ENCODE measurements at regions not wholly inside any gene's neighbourhood (a gene's known extent, or its start where the extent isn't known, plus 50 kb on each side); places are given as distances from the start of the nearest gene placed in this dataset.

GRCh38 chr1:212525479-212526110 is 83.0 kb upstream of the ATF3 start:
- Histone ChIP-seq H3K9me3 (ENCODE audit: insufficient read depth, low read length) (no peaks in the 10 kb centered on the region), H3K4me3 (ENCODE audit: insufficient read depth, low read length, poor library complexity, severe bottlenecking) (no peak overlapping the region), H3K4me2 (ENCODE audit: low read depth, low read length, poor library complexity, severe bottlenecking) (no peak overlapping the region), H3F3A (ENCODE audit: insufficient read depth) (no peaks in the 10 kb centered on the region), H4K20me1 (ENCODE audit: low read depth, low read length) (no peaks in the 10 kb centered on the region), H3K79me2 (ENCODE audit: insufficient read depth, low read length) (no peaks in the 10 kb centered on the region), H3K27me3 (ENCODE audit: low read length) (no peaks in the 10 kb centered on the region), H3K9me2 (replicated peaks; ENCODE audit: insufficient read depth, low read length) (no peaks in the 10 kb centered on the region), H3K9ac (ENCODE audit: low read length) (no peak overlapping the region), H3K27ac (ENCODE audit: low read depth, low read length) (no peak overlapping the region), H2AFZ (ENCODE audit: low read depth, low read length, severe bottlenecking) (no peak overlapping the region), H3K36me3 (ENCODE audit: low read length) (no peaks in the 10 kb centered on the region)
- no peak for TF ChIP-seq CTCF (IDR thresholded peaks at IDR 0.05; ENCODE audit: insufficient read depth, low read length, poor library complexity, severe bottlenecking)
- no peak for TF ChIP-seq EZH2phosphoT487 (conservative IDR thresholded peaks at IDR 0.05; ENCODE audit: low read length)

- Histone ChIP-seq H3K27me3 (ENCODE audit: low read length) (no peaks in the 10 kb centered on the region), H2AFZ (ENCODE audit: low read depth, low read length, severe bottlenecking) (no peak overlapping the region), H3K9me3 (ENCODE audit: insufficient read depth, low read length) (no peaks in the 10 kb centered on the region), H3K9me2 (replicated peaks; ENCODE audit: insufficient read depth, low read length) (no peaks in the 10 kb centered on the region), H3K4me2 (ENCODE audit: low read depth, low read length, poor library complexity, severe bottlenecking) (no peak overlapping the region), H3K27ac (ENCODE audit: low read depth, low read length) (no peak overlapping the region), H3K36me3 (ENCODE audit: low read length) (no peaks in the 10 kb centered on the region), H3K4me3 (ENCODE audit: insufficient read depth, low read length, poor library complexity, severe bottlenecking) (no peak overlapping the region), H3K9ac (ENCODE audit: low read length) (no peak overlapping the region), H3F3A (ENCODE audit: insufficient read depth) (no peaks in the 10 kb centered on the region), H4K20me1 (ENCODE audit: low read depth, low read length) (no peaks in the 10 kb centered on the region), H3K79me2 (ENCODE audit: insufficient read depth, low read length) (no peaks in the 10 kb centered on the region)
- no peak for TF ChIP-seq EZH2phosphoT487 (conservative IDR thresholded peaks at IDR 0.05; ENCODE audit: low read length)
- no peak for TF ChIP-seq CTCF (IDR thresholded peaks at IDR 0.05; ENCODE audit: insufficient read depth, low read length, poor library complexity, severe bottlenecking)
Observed at GRCh38 chr1:212526111-212526491, 82.5 kb upstream of the ATF3 start.

GRCh38 chr1:212528501-212528900 is 80.1 kb upstream of the ATF3 start:
- Histone ChIP-seq H3K9me2 (replicated peaks; ENCODE audit: insufficient read depth, low read length) (no peaks in the 10 kb centered on the region), H3K79me2 (ENCODE audit: insufficient read depth, low read length) (no peaks in the 10 kb centered on the region), H3K9ac (ENCODE audit: low read length) (no peak overlapping the region), H3K4me2 (ENCODE audit: low read depth, low read length, poor library complexity, severe bottlenecking) (no peak overlapping the region), H4K20me1 (ENCODE audit: low read depth, low read length) (no peaks in the 10 kb centered on the region), H3F3A (ENCODE audit: insufficient read depth) (no peaks in the 10 kb centered on the region), H2AFZ (ENCODE audit: low read depth, low read length, severe bottlenecking) (no peak overlapping the region), H3K27me3 (ENCODE audit: low read length) (no peaks in the 10 kb centered on the region), H3K27ac (ENCODE audit: low read depth, low read length) (no peak overlapping the region), H3K4me3 (ENCODE audit: insufficient read depth, low read length, poor library complexity, severe bottlenecking) (no peak overlapping the region), H3K36me3 (ENCODE audit: low read length) (no peaks in the 10 kb centered on the region), H3K9me3 (ENCODE audit: insufficient read depth, low read length) (no peaks in the 10 kb centered on the region)
- TF ChIP-seq EZH2phosphoT487 (conservative IDR thresholded peaks at IDR 0.05; ENCODE audit: low read length) (no peak), CTCF (IDR thresholded peaks at IDR 0.05; ENCODE audit: insufficient read depth, low read length, poor library complexity, severe bottlenecking) (no peak)

All from SU-DHL-6 (cell line).